ENCODE measurements at regions not wholly inside any gene's neighbourhood (a gene's known extent, or its start where the extent isn't known, plus 50 kb on each side); places are given as distances from the start of the nearest gene placed in this dataset.

DNA sequence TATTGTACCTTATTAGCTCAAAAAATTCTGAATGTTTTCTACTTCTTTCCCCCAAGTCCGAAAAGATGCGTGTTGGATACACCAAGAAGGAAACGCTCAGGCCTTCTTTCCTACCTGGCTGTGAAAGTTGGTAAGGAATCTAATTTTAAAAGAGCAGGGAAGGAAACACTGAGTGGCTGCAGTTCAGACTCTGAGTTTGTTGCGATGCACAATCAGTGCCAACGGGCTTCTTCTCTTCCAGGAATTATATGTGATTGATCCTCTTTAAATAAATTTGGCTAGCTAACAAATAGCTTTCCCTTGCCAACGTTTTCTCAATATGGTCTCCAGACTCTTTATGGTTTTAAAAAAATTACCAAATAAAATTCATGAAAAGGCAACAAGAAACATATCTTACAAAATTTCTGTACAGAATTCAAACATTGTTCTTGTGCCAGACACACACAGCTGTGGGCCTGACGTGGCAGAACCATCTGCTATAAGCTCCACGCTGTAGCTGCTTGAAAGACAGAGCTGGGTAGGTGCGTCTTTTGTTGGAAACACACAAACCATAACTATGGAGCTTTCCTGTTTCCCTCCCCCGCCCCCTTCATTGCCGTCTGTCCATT, 493.1 kb downstream of the ZNF608 start:
- TF ChIP-seq GATA3 (IDR thresholded peaks at IDR 0.05; ENCODE audit: low read depth, low read length), result no peak
- TF ChIP-seq GATA2 (IDR thresholded peaks at IDR 0.05; ENCODE audit: low read depth, low read length), result no peak

All from SH-SY5Y (cell line).